H54 (cell line): ENCODE measurements at regions not wholly inside any gene's neighbourhood (a gene's known extent, or its start where the extent isn't known, plus 50 kb on each side); places are given as distances from the start of the nearest gene placed in this dataset.

ENCODE experiments used
- DNase-seq: peaks from one replicate; pipeline ENCODE4 v3.0.0; 2011; ENCODE audit warnings: low spot score, mixed read lengths; ENCODE audit not compliant: insufficient read length
- FAIRE-seq: peaks from 3 replicates; lab custom pipeline; 2011; peaks lifted over from hg19 to GRCh38; lab: Jason Lieb, UNC
- POLR2A ChIP-seq: IDR thresholded peaks from 2 replicates; pipeline ENCODE4 v1.6.1; 2011; ENCODE audit warnings: low read depth, mild to moderate bottlenecking, low read length

DNA sequence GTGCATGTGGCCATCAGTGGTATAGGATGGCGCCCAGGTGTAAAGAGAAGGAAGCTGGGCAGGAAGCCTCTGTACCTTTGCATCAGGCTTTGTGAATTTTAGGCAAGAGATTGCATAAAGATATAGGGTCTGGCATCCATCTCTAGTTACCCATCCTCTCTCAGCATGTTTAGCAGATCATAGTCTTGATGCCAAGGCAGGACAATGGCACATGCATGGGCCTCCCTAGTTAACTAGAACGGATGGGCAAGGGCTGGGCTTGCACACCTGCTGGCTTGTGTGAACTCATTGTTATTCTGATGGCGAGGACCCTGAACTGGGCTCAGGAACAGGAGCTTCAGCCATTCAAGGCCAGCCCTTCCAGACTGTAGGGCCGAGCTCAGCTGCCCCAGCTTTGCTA, 229.2 kb upstream of the NCAM1 start:
- DNase-seq (no peak), FAIRE-seq (no peak)
- no peak for TF ChIP-seq POLR2A

DNA sequence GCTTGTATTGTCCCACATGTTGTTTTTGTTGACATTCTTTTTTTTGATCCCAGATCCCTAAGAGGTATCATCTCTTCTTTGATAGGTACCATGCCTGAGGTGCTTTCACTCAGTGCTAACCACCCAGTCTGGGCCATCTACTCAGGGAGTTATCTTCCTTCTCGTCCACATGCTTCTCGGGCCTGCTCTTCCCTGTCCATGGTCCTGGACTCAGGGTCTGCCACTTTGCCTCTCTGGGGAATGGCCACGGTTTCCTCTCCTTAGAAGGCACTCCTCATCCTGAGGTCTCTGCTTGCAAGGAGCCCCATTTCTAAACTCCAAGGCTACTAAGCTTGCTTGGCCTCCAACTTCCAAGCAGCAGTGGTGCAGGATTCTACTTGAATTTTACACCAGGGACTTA, 227.0 kb upstream of the NCAM1 start:
- TF ChIP-seq POLR2A: no peak
- DNase-seq (no peak), FAIRE-seq (no peak)

DNA sequence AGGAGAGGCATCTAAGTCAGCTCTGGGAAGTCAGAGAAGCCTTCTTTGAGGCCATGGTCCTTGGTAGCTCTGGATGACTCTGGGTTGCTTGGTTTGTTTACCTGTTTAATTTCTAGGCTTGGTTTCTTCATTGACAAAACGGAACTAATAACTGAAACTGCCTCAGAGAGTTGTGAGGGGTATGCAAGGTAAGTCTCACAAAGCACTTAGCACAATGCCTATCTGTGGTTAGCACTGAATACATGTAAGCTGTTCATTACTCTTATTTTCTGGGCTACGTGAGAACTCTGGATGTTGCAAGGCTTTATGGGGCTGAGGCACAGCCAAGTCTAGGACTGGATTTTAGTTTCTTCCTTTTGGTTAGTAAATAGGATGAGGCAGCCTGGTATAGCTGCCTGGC, 225.8 kb upstream of the NCAM1 start:
- FAIRE-seq: no peak
- no peak for TF ChIP-seq POLR2A
- DNase-seq: no peak

DNA sequence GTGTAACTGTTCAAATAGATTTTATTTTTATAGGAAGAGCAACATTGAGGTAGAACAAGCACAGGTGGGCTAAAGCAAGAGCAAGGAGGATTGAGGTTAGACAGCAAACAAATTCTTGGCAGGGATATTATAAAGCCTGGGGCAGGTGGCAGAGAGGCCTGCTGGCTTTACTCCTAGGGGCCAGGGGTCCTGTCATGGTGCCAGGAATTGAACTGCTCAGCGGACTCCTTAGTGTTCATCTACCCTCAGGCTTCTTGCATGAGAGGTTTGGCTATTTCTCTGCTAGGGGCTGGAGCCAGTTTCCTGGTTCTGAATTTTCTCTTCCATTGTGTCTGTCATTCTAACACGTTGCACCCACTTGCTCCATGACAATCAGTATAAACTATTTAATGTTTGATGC, 217.2 kb upstream of the NCAM1 start:
- FAIRE-seq (no peak), DNase-seq (no peak)
- TF ChIP-seq POLR2A: no peak

DNA sequence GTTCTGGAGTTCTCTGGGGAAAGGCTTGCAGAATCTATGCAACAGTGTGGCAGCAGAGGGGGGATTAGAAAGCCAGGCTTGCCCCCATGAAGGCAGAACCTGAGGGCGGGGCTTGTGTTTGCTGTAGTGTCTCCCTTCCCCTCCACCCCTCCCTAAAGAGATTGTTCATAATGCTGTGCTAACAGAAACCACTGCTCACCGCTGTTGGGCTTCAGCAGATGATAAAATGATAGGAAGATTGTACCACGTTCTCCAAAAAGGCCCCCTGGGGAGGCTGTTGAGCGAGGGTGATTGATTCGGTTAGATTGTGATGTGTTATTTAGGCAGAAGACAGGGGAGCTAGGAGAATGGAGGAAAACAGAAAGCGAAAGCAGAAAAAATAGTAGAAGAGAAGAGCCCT, 215.2 kb upstream of the NCAM1 start:
- no peak for TF ChIP-seq POLR2A
- FAIRE-seq: no peak

DNA sequence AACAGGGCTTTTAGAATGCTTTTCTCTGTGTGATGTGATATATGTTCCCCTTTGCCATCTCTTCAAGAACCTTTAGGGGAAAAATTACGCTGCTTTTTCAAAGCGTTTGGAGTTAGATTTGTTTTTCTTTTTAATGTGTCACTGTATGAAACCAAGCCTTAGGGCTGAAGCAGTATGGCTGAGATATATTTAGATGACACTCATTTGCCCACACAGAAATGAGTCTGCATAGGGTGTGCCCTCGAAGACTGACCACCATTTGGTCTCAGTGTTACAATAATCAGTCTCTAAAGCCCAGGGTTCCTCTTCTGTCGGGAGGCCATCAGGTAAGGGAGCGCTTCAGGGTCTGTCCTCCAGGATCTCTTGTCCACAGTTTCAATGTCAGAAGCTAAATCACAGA, 213.0 kb upstream of the NCAM1 start:
- DNase-seq (no peak), FAIRE-seq (no peak)

More for the DNA sequence above, 215.2 kb upstream of the NCAM1 start:
- no peak for DNase-seq

DNA sequence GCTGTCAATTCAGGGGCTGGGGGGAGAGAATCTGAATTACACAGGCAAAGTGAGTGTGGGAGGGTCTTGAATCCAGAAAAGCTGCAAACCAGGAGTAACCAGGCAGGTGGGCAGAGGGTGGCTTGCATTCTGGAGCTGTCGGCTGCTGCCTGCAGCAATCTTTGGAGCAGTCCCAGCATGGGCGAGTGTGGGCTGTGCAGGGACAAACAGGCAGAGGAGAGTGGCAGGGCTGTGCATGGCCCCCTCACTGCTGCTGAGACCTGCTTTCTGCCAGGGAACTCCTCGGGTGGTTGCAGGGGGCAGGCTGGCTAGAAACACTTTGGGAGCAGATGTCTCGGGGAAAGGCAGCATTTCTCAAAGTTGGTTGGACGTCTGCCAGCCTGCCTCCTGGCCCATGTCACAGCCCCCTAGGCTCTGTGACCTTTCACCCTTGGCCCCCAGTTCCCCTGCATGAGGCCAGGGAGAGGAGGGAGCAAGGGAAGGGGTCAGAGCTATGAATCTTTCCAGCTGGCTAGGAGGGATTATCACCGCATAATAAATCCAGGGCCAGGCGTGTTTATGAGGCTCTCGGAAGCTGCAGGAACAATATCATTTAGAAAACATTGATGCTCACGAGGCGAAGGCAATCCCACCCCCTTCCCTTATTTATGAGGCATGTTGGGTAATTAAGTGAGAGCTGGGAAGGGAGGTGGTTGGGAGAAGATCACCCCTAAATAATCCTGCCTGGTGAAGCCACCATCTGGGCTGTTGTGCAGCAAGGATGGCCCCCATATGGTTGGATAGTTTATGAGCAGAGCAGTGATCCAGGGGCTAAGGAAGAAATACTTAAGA, 212.3 kb upstream of the NCAM1 start:
- FAIRE-seq (no peak), DNase-seq (no peak)
- TF ChIP-seq POLR2A: no peak

More for the DNA sequence above, 213.0 kb upstream of the NCAM1 start:
- no peak for TF ChIP-seq POLR2A

DNA sequence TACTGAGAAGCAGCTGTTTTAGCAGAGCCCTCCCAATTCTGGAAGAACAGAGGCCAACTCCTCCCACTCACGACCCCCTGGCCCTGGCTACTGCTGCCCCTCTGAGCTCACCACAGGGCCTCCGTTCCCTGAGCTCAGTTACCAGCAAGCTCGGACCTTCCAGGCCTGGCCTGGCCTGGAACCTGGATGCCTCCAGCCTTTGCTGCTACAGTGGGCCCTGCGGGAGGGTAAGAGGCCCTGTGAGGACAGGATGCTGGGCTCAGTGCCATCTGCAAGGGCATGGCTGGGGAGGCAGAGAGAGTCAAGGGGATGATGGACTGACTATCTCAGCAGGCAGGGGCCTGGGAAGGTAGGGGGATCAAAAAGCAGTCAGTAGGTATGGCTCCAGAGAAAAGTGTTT, 209.9 kb upstream of the NCAM1 start:
- no peak for TF ChIP-seq POLR2A
- DNase-seq (no peak), FAIRE-seq (no peak)

DNA sequence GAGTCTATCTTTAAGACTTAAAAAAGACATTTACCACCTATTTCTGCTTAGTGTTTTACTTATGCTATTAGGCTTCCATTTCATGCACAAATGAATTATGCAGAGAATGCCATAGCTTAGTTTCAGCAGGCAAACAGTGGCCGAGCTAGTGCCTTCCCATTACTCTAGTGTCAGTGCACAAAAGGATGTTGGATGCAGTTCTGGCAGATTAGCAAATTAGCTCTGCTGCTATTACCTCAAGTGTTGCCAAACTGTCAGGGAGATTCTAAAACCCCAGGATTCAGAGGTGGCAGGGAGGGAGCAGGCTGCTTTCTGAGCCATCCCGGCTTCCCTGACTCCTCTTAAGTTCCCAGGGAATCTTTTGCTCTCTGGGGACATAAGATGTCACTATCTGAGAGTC, 209.4 kb upstream of the NCAM1 start:
- no peak for TF ChIP-seq POLR2A
- no peak for FAIRE-seq
- no peak for DNase-seq

DNA sequence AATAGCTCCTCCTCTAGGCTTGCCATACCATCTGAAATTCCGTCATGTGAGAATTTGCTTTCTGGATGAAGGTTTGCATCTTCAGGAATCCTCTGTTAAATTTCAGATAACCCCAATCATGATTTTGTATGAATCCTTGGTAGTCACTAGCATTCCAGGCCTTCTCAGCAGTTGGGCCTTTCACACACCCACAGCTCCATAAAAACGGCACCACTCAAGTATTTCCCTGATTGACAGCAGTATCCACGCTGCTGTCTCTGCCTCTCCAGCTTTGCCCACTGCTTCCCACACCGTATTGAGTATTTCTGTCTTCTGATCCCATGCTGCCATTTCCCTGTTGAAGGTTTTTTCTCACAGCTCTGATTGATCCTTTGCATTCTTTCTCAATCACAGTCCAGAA, 208.7 kb upstream of the NCAM1 start:
- DNase-seq (no peak), FAIRE-seq (no peak)
- TF ChIP-seq POLR2A: no peak

DNA sequence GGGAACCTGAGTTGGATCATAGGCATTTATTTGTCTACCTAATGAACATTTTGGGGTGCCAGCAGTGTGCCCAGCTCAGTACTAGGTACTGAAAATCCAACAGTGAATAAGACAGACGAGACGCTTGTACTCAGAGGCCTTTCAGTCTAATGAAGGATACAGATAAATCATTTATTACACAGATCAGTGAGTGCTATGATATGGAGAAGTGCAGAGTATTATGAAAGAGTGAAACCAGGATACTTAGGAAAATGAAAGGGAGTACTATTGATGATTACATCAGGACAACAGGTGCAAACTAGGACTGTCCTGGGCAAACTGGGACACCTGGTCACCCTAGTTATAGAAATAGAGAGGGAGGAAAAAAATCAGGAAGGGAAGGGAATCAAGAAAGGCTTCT, 207.5 kb upstream of the NCAM1 start:
- DNase-seq (no peak), FAIRE-seq (no peak)
- no peak for TF ChIP-seq POLR2A

DNA sequence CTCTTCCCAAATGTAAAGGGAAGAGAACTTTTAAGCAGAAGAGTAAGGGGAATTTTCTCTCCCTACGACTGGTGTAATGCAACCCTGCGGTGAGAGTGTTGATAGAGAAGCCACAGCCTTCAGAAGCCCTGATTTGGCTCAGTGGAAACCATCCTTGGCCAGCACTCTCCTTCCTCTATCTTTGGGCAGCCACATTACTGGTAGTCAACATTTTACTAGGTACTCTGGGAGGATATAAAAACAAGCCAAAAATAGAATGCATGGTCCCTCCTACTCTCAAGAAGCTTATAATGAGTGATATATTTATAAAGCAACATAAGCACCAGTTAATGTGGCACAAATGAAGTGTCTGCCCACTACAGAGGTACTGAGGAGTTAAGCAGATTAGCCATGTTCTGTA, 201.8 kb upstream of the NCAM1 start:
- no peak for TF ChIP-seq POLR2A
- DNase-seq: no peak
- no peak for FAIRE-seq

DNA sequence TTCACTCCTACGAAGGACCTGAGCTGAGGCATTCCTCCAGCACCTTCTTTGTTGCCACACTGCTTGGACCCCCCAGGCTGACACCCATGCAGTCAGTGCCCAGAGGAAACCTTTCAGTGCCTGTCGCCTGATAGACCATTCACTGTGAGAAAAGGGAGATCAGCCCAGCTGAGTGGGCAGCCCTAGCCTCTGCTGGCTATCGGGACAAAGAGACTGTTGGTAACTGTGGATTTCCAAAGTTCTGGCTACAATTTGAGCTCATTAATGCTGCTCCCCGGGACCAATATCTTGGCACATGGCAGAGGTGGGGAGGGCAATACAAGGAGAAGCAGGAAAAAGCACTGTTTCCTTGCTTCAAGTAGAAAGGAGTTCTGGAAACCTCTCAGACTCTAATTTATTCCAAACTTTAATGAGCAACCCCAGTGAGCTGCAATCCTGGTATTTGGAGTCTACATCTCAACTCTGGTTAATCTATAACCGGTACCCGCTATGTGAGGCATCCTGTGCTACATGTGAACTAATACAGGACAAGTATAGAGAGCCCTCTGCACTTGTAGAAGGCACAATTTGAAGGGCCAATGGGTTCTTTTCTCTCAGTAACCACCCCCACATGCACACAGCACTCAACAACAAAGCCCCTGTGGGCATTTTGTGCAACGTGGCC, 200.7 kb upstream of the NCAM1 start:
- FAIRE-seq (no peak), DNase-seq (no peak)
- no peak for TF ChIP-seq POLR2A

DNA sequence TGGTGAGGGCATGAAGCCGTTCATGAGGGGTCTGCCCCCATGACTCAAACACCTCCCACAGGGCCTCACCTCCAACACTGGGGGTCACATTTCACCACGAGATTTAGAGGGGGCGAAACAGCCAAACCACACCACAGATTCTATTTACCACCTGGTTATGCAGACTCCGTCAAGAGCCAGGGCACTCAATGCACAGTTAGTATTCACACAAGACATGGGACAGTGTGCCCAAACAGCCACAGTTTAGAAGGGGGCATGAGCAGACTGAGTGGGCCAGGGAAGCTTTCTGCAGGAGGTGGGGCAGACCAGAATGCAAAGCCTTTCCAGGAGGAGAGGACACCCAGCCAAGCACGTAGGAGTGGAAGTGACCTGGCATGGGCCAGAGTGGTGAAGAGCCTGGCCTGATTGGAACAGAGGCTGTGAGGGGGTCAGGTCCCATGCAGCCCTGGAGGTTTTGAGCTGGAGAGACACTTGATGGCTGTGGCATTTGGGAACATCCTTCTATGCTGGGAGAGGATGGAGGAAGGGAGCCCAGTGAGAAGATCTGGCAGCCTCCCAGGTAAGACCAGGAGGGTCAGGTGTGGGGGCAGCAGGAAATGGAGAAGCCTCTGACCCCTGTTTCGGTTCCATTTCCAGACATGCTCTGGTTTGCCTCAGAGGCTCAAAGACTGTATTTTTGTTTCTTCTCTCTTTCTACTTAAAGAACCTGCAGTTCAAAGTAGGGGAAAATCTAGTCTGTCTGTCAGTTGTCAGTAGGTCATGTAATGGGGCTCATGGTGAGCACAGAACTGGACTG, 199.1 kb upstream of the NCAM1 start:
- DNase-seq (no peak), FAIRE-seq (no peak)
- no peak for TF ChIP-seq POLR2A
